Breast epithelium (tissue), 3 donors: ENCODE measurements at regions not wholly inside any gene's neighbourhood (a gene's known extent, or its start where the extent isn't known, plus 50 kb on each side); places are given as distances from the start of the nearest gene placed in this dataset.

Source experiments
- POLR2A ChIP-seq: fragments of 450-650 bp; IDR thresholded peaks from one replicate; pipeline ENCODE4 v1.6.1; 2016; ENCODE audit warnings: antibody characterized with exemption, mild to moderate bottlenecking, moderate library complexity
- TF ChIP-seq, protein P1 (sequence below), 3 donors: fragments of 450-650 bp; IDR thresholded peaks; one replicate each; pipeline ENCODE4 v1.5.1; 2016 to 2017; ENCODE audit warnings: antibody characterized with exemption in 3 of 3, mild to moderate bottlenecking in 3 of 3, moderate library complexity in 3 of 3

DNA sequence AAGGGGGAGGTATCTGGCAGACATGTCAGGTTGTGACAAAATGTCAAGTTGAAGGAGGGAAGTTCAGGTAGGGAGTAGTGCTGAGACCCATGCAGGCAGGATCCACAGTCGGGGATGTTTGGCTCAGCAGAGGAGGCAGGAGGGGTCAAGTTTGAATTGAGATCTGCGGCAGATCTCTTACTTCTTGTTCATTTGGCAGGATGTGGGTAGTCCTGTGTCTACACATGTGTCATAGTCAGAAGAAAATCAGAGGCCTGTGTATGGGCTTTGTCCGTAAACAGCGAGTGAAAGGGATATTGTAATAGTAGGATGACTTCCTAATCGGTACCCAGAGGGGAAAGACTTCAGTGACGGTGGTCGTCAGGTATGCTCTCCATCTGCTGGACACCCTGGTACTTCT lies 203.8 kb upstream of the MTPN start:
- no peak for TF ChIP-seq POLR2A
- TF ChIP-seq, protein P1, sequence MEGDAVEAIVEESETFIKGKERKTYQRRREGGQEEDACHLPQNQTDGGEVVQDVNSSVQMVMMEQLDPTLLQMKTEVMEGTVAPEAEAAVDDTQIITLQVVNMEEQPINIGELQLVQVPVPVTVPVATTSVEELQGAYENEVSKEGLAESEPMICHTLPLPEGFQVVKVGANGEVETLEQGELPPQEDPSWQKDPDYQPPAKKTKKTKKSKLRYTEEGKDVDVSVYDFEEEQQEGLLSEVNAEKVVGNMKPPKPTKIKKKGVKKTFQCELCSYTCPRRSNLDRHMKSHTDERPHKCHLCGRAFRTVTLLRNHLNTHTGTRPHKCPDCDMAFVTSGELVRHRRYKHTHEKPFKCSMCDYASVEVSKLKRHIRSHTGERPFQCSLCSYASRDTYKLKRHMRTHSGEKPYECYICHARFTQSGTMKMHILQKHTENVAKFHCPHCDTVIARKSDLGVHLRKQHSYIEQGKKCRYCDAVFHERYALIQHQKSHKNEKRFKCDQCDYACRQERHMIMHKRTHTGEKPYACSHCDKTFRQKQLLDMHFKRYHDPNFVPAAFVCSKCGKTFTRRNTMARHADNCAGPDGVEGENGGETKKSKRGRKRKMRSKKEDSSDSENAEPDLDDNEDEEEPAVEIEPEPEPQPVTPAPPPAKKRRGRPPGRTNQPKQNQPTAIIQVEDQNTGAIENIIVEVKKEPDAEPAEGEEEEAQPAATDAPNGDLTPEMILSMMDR (IDR thresholded peaks at IDR 0.05) = no peak
